GM21576 (cell line): ENCODE measurements at regions not wholly inside any gene's neighbourhood (a gene's known extent, or its start where the extent isn't known, plus 50 kb on each side); places are given as distances from the start of the nearest gene placed in this dataset.

ENCODE experiments used
- ATAC-seq: cut with Tn5 transposase; IDR thresholded peaks from one replicate; pipeline ENCODE4 v1.9.1; 2021; ENCODE audit warnings: mild to moderate bottlenecking, moderate library complexity; ENCODE audit not compliant: unreplicated experiment

GRCh38 chr3:124230998-124231397 is 239.1 kb upstream of the ROPN1 start:
- no peak for ATAC-seq

- ATAC-seq = no peak
These were observed 242.9 kb upstream of the ROPN1 start for GRCh38 chr3:124234852-124235252.

DNA sequence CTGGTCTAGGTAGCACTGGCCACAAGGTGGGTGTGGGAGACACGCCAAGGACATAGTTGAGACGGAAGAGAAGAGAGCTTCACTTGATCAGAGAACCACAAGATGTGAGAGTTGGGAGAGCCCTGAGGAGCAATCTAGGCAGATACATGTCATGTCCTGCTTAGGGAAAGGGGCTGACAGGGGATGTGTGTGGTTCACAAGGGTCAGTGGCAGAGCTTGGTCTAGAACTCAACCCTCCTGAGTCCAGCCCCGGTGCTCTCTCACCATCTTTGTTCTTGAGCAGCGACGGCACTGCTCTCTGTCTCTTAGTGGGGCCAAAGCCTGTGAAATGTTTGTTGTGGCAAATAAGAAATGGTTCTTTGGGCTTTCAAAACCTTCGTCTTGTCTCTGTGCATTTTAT is 243.5 kb upstream of the ROPN1 start:
- ATAC-seq = no peak

DNA sequence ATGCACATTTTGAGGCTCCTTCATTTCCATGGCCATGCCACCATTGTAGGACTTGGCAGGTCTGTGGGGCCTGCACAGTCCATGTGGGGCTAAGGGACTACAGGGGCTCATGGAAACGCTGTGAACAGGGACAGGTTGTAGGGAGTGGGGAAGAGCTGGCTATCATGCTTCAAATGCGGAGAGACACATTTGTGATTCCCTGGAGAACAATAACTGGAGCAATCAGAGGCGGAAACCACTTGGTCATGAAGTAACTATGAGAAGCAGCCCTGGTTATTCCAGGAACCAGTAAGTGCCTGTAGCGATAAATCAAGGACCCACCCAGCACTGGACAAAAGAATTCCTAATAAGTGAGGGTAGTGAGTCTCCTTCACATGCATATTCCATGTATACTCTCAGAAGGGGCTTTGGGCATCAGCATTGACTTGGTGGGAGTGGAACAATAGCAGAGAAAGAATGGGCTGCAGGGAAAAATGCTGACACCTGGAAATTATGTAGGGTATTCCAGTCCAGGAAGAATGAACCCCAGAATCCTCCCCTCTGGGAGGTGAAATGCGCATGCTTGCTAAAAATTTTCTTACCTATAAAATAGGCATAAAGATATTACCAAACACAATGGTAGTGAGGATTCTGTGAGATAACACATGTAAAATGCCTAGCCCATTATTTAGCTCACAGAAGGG is 251.4 kb upstream of the ROPN1 start:
- no peak for ATAC-seq

- ATAC-seq = no peak
These were observed 254.5 kb upstream of the ROPN1 start for GRCh38 chr3:124246376-124246775.

GRCh38 chr3:124246949-124247348 is 255.0 kb upstream of the ROPN1 start:
- ATAC-seq = no peak

GRCh38 chr3:124248471-124249028 is 256.6 kb upstream of the ROPN1 start:
- no peak for ATAC-seq

DNA sequence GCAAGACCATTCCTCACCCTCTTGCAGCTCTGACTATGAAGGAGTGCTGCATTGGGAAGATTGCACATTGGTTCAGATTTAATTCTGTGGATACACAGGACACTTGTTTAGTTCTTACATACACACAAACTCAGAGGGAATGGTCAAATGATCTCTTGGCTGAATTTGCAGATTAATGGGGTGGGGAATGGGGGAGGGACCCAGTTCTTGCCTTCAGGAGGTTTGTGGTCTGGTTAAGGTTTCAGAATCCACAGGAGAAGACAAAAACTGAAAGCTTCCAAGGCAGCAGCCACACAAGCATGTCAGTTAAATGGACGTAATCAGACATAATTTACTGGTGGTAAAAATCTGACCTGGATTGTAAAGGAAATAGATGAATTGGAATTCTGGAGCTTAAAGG is 257.1 kb upstream of the ROPN1 start:
- ATAC-seq = no peak

DNA sequence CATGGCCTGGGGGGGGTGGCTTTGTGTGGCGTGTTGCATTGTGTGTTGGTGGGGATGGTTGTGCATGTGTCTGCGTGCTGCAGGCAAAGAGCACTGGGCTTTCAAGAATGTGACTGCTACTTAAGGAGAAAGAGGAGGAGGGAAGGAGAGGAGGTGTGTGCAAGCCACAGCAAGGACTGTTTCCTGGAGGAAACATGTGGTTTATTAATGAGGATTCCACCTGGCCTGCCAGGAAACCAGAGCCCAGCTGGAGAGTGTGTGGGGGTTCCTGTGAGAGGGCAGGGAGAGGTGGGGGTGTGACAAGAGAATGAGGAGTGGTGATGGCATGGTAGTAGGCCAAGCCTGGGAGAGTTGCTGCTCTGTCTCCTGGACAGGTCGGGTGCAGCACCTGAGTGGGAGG is 258.1 kb upstream of the ROPN1 start:
- ATAC-seq = no peak

- ATAC-seq = no peak
These were observed 264.2 kb upstream of the ROPN1 start for GRCh38 chr3:124256156-124256555.

GRCh38 chr3:124256599-124256998 is 264.7 kb upstream of the ROPN1 start:
- no peak for ATAC-seq

- ATAC-seq = no peak
These were observed 265.5 kb upstream of the ROPN1 start for GRCh38 chr3:124257336-124257864.

- ATAC-seq = no peak
These were observed 266.2 kb upstream of the ROPN1 start for GRCh38 chr3:124258057-124258500.

DNA sequence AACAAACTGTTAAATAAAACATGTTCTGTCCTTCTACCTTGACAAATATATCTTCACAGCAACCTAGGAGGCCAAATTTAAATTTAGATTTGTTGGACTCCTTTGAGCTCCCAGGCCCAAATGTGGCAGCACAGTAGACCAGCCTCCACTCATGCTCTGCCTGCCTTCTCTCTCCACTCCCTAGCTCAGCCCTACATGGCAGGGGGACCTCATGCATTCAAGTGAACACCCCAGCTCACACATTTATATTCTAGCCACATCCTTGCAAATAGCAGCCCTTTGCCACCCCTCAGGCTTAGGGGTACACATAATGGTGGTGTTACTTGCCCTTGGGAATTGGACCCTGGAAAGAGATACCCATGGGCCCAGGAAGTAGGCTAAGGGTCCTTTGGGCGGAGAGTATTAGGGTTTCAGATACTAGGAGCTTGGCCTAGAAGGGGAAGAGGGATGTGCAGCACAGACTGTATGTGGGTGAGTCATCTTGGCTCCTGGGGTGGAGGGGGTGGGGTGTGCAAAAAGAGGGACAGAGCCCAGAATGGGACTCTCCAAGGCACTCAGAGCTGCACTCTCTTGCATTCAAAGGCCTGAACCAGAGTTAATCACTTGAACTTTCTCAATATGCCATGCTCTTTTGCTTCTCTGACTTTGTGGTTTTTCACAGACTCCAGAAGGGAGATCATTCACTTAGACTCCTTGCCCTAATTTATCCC is 268.4 kb upstream of the ROPN1 start:
- ATAC-seq = no peak

DNA sequence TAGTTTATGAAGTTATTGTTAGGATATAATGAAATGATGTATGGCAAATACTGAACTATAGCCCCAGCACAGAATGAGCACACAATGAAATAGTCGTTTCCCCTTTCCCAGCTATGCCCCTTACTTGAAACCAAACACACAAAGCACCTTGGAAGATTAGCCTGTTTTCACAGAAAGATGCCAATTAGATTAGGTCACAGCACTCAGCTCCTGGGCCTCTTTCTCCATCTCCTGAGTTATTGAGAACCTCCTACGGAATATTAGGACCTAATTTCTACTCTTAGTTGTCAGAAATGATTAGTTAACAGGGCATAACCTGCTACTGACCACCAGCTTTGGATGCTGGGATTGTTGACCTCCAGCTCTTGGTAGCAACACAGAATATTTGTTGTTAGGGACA is 269.4 kb upstream of the ROPN1 start:
- no peak for ATAC-seq

DNA sequence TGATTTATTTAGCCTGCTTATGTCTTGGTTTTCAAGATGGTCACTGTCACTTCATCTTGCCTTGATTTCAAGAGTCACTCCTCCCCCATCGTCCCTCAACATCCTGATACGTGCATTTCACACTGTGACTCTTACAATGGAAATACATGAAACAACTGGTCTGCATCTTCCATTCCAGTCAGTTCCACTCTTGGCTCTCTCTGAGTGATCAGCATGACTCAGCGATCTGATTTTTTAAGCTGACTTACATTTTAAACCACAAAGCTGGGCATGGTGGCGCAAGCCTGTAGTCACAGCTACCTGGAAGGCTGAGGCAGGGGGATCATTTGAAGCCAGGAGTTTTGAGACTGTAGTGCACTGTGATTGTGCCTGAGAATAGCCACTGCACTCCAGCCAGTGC is 271.2 kb upstream of the ROPN1 start:
- no peak for ATAC-seq

- no peak for ATAC-seq
These were observed 272.4 kb upstream of the ROPN1 start for GRCh38 chr3:124264346-124264745.

DNA sequence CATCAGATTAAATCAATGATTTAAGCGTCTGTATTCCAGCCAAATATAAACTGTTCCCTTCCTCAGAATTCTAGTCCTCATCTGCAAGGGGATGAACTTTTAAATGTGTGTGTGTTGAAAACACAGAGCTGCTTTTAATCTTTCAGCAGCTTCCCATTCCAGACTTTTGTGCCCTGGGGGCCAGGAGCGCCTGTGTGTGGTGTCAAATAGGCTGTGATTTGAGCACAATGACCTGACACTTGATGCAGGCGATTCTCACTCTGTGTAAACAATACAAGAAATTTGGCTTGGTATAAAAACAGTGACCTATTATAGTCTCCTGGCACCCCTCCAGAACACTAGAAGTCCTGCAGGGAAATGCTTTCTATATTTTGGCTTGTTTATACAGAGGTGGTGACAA is 274.6 kb upstream of the ROPN1 start:
- no peak for ATAC-seq

GRCh38 chr3:124267406-124267805 is 275.5 kb upstream of the ROPN1 start:
- no peak for ATAC-seq

- no peak for ATAC-seq
These were observed 276.4 kb upstream of the ROPN1 start for GRCh38 chr3:124268355-124268754.

- no peak for ATAC-seq
These were observed 277.7 kb upstream of the ROPN1 start for GRCh38 chr3:124269619-124270018.

DNA sequence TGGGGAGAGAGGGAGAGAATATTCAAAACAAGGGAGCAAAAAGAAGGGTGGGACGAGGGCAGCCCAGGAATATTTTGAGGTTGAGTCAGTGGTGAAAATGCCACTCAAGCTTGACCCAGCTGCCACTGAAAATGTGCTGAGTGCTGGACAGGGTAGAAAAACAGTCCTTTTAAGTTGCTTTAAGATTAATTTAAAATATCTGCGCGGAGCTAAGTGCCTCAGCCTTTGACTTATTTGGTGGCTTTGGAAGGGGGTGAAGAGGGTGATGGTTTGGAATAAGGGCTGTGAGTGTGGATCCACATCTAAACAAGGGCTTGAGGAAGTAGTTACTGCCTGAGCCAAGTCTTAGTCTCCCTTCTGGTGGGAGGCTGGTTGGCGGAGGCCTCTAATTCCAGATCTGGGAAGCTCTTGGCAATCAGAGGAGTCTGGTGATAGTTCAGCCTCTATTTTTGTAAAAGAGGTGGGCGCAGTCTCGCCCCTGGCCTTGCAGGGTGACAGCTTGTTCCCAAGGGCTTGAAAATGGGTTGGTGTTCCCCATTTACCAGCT is 280.8 kb upstream of the ROPN1 start:
- ATAC-seq = no peak
